CD4-positive, alpha-beta T cell (primary cell): ENCODE measurements at regions not wholly inside any gene's neighbourhood (a gene's known extent, or its start where the extent isn't known, plus 50 kb on each side); places are given as distances from the start of the nearest gene placed in this dataset.

Source experiments
- ATAC-seq: fragments of 200-7000 bp; cut with Tn5 transposase; one replicate; pipeline ENCODE4 v1.10.0; 2022; ENCODE audit warnings: mild to moderate bottlenecking; ENCODE audit not compliant: poor library complexity
- CTCF ChIA-PET: fragments of 350-600 bp; sonication (Branson Sonifier 250); formaldehyde crosslinking; loops from one replicate; lab custom pipeline; 2021; ENCODE audit warnings: antibody characterized with exemption, inconsistent platforms; lab: Charles Lee
- POLR2A ChIA-PET: fragments of 350-600 bp; sonication (Branson Sonifier 250); formaldehyde crosslinking; loops from one replicate; lab custom pipeline; 2021; ENCODE audit warnings: antibody characterized with exemption, inconsistent platforms; lab: Charles Lee
- DNase-seq, 14 experiments: peaks; one replicate each; pipeline ENCODE4 v3.0.0-alpha.2; 2013 to 2020; ENCODE audit warnings: mixed read lengths in 2 of 14
- H3K27ac ChIP-seq, 2 donors: one replicate each; pipeline versions ENCODE4 v1.5.1 to v1.7.0; 2013; ENCODE audit warnings: low read length in 2 of 2, low read depth in 1 of 2, mild to moderate bottlenecking in 1 of 2
- H3K27me3 ChIP-seq, 2 experiments: 1 replicate in 1 of 2; 2 replicates in 1 of 2; pipeline versions ENCODE4 v1.6.1 to v1.7.0; 2013; ENCODE audit warnings: low read length in 2 of 2, control low read depth in 1 of 2, mild to moderate bottlenecking in 1 of 2, moderate library complexity in 1 of 2; ENCODE audit not compliant: insufficient read depth in 2 of 2, control insufficient read depth in 1 of 2
- H3K36me3 ChIP-seq: one replicate; pipeline ENCODE4 v1.6.1; 2013; ENCODE audit warnings: low read length, control low read depth; ENCODE audit not compliant: insufficient read depth
- H3K4me1 ChIP-seq: one replicate; pipeline ENCODE4 v1.6.1; 2013; ENCODE audit warnings: low read length, control low read depth; ENCODE audit not compliant: insufficient read depth
- H3K4me3 ChIP-seq: one replicate; pipeline ENCODE4 v1.5.1; 2013; ENCODE audit warnings: mild to moderate bottlenecking, low read length, moderate library complexity
- H3K9me3 ChIP-seq, 2 experiments: 1 replicate in 1 of 2; 2 replicates in 1 of 2; pipeline versions ENCODE4 v1.6.1 to v1.7.0; 2013; ENCODE audit warnings: low read length in 2 of 2, mild to moderate bottlenecking in 2 of 2, control low read depth in 1 of 2, moderate library complexity in 1 of 2; ENCODE audit not compliant: control insufficient read depth in 1 of 2, insufficient read depth in 1 of 2
- H3K27ac Mint-ChIP-seq: one replicate; pipeline ENCODE4 v1.8.0; 2020; ENCODE audit warnings: mixed read lengths
- H3K27me3 Mint-ChIP-seq: one replicate; pipeline ENCODE4 v1.8.0; 2021; ENCODE audit warnings: mixed read lengths
- H3K36me3 Mint-ChIP-seq: one replicate; pipeline ENCODE4 v1.8.0; 2021; ENCODE audit warnings: low read depth, mixed read lengths
- H3K4me1 Mint-ChIP-seq: one replicate; pipeline ENCODE4 v1.8.0; 2021; ENCODE audit warnings: low read depth, mixed read lengths
- H3K4me3 Mint-ChIP-seq: one replicate; pipeline ENCODE4 v1.8.0; 2020; ENCODE audit warnings: mild to moderate bottlenecking, mixed read lengths
- H3K9me3 Mint-ChIP-seq: one replicate; pipeline ENCODE4 v1.8.0; 2020; ENCODE audit warnings: mixed read lengths
- intact Hi-C, 2 experiments: fragments of 100-400 bp; cut with DNase I in 1 of 2; cut with micrococcal nuclease in 1 of 2; formaldehyde crosslinking; loops; one replicate each; pipeline versions ENCODE4 v1.15.1 to v1.9.0; 2023 to 2025; cut with DNase I, micrococcal nuclease
- TF ChIP-seq, protein P1 (sequence below): fragments of 200-600 bp; IDR thresholded peaks from one replicate; pipeline ENCODE4 v1.8.0; 2022; ENCODE audit warnings: antibody characterized with exemption, mild to moderate bottlenecking

- H3K27me3 ChIP-seq = no peaks in the 10 kb centered on the region
- H3K4me1 ChIP-seq = no peaks in the 10 kb centered on the region
- TF ChIP-seq, protein P1, sequence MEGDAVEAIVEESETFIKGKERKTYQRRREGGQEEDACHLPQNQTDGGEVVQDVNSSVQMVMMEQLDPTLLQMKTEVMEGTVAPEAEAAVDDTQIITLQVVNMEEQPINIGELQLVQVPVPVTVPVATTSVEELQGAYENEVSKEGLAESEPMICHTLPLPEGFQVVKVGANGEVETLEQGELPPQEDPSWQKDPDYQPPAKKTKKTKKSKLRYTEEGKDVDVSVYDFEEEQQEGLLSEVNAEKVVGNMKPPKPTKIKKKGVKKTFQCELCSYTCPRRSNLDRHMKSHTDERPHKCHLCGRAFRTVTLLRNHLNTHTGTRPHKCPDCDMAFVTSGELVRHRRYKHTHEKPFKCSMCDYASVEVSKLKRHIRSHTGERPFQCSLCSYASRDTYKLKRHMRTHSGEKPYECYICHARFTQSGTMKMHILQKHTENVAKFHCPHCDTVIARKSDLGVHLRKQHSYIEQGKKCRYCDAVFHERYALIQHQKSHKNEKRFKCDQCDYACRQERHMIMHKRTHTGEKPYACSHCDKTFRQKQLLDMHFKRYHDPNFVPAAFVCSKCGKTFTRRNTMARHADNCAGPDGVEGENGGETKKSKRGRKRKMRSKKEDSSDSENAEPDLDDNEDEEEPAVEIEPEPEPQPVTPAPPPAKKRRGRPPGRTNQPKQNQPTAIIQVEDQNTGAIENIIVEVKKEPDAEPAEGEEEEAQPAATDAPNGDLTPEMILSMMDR = no peak
- H3K36me3 Mint-ChIP-seq = no peaks in the 10 kb centered on the region
- H3K9me3 ChIP-seq = no peaks in the 10 kb centered on the region
- no peak overlapping the region for H3K27ac Mint-ChIP-seq
- no peak for DNase-seq
- H3K9me3 Mint-ChIP-seq = no peaks in the 10 kb centered on the region
- H3K27me3 Mint-ChIP-seq = peaks cover 6% of the 10 kb centered on the region
- intact Hi-C loops = no loop called here
- no peak overlapping the region for H3K4me3 Mint-ChIP-seq
- no peak overlapping the region for H3K4me3 ChIP-seq
- no peaks in the 10 kb centered on the region for H3K4me1 Mint-ChIP-seq
- no peaks in the 10 kb centered on the region for H3K36me3 ChIP-seq
- no peak overlapping the region for H3K27ac ChIP-seq
- POLR2A ChIA-PET = no interaction called here
- CTCF ChIA-PET = no interaction called here
- no peak for ATAC-seq
Observed at GRCh38 chr4:173821036-173821435, 291.0 kb upstream of the HAND2 start.

DNA sequence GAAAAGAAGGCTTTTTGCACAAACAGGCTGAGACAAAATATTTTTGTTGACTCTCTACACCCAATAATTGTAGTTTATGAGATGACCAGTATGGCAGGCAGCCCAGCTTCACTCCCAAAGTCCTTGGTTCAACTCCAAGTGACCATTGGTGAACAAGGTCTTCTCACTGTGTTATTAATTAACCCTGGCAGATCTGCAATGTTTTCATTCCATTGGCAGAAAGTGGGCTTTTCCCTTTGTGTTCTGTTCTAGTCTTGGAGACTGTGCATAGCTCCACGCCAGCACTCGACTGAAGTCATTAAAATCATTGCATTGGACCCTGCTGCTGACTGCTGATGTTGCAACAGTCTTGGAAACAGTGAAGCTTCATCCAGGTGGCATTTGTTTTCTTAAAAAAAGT lies 277.3 kb upstream of the HAND2 start:
- TF ChIP-seq, protein P1 = no peak
- H3K4me1 Mint-ChIP-seq = no peaks in the 10 kb centered on the region
- Histone ChIP-seq H3K36me3 (no peaks in the 10 kb centered on the region), H3K4me1 (no peaks in the 10 kb centered on the region), H3K4me3 (no peak overlapping the region), H3K9me3 (peaks cover 0 to 5% of the 10 kb centered on the region in 2 experiments), H3K27me3 (no peaks in the 10 kb centered on the region), H3K27ac (no peak overlapping the region)
- H3K27ac Mint-ChIP-seq = no peak overlapping the region
- peaks cover 7% of the 10 kb centered on the region for H3K27me3 Mint-ChIP-seq
- H3K9me3 Mint-ChIP-seq = no peaks in the 10 kb centered on the region
- H3K4me3 Mint-ChIP-seq = no peak overlapping the region
- POLR2A ChIA-PET = no interaction called here
- H3K36me3 Mint-ChIP-seq = no peaks in the 10 kb centered on the region
- intact Hi-C loops = no loop called here
- CTCF ChIA-PET = no interaction called here
- DNase-seq (no peak), ATAC-seq (no peak)

- TF ChIP-seq, protein P1 = no peak
- no peaks in the 10 kb centered on the region for H3K9me3 Mint-ChIP-seq
- no peak overlapping the region for H3K27ac ChIP-seq
- intact Hi-C loops = no loop called here
- H3K27ac Mint-ChIP-seq = no peak overlapping the region
- DNase-seq = no peak
- no peaks in the 10 kb centered on the region for H3K36me3 Mint-ChIP-seq
- H3K4me3 ChIP-seq = no peak overlapping the region
- H3K4me3 Mint-ChIP-seq = no peak overlapping the region
- no peaks in the 10 kb centered on the region for H3K4me1 Mint-ChIP-seq
- H3K4me1 ChIP-seq = no peaks in the 10 kb centered on the region
- H3K27me3 Mint-ChIP-seq = peaks cover 4% of the 10 kb centered on the region
- CTCF ChIA-PET = no interaction called here
- no peak for ATAC-seq
- H3K9me3 ChIP-seq = peaks cover 0 to 5% of the 10 kb centered on the region in 2 experiments
- POLR2A ChIA-PET = no interaction called here
- H3K36me3 ChIP-seq = no peaks in the 10 kb centered on the region
- H3K27me3 ChIP-seq = no peaks in the 10 kb centered on the region
Observed at GRCh38 chr4:173805884-173806283, 275.9 kb upstream of the HAND2 start.
